ENCODE measurements at regions not wholly inside any gene's neighbourhood (a gene's known extent, or its start where the extent isn't known, plus 50 kb on each side); places are given as distances from the start of the nearest gene placed in this dataset.

DNA sequence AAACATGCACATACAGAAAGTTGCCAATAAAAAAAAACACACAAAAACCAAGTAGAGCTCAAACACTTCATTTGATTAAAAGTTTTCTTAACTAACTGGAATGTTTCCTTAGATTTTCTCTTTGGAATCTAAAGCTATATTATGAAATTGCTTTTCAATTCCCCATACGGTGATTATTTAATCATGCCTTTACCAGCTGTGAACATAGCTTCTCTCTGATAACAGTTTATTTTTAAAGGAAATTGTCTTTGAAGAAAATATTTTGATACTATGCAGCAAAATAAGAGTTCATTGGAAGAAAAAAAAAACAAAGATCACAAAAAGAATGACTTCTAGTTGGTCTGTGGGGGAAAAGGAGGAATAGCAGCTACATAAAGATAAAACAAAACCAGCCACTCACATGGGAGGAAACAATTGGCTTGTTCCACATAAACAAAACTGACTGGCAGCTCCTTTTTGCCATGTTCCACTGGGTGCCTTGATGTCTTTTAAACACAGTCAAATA is 71.4 kb downstream of the BMP4 start:
- H3K4me1 ChIP-seq, result no peaks in the 10 kb centered on the region
- H3K27me3 ChIP-seq (ENCODE audit: control insufficient read depth, insufficient read depth, low read length), result no peaks in the 10 kb centered on the region
- H3K36me3 ChIP-seq (ENCODE audit: control insufficient read depth, insufficient read depth, low read length), result no peaks in the 10 kb centered on the region
- no peak overlapping the region for H3K4me3 ChIP-seq (ENCODE audit: low read depth, low read length)
- H3K4me2 ChIP-seq (ENCODE audit: low read length), result no peak overlapping the region
- H2AFZ ChIP-seq, result no peak overlapping the region
- H3K9me3 ChIP-seq (ENCODE audit: control insufficient read depth, low read length), result no peaks in the 10 kb centered on the region
- H3K9ac ChIP-seq, result no peak overlapping the region
- H3K79me2 ChIP-seq, result no peaks in the 10 kb centered on the region
- no peak for TF ChIP-seq CTCF (IDR thresholded peaks at IDR 0.05)
- H3K27ac ChIP-seq, result no peak overlapping the region

GRCh38 chr14:53884601-53885000 is 72.0 kb downstream of the BMP4 start:
- H3K9ac ChIP-seq, result no peak overlapping the region
- H3K9me3 ChIP-seq (ENCODE audit: control insufficient read depth, low read length), result no peaks in the 10 kb centered on the region
- no peaks in the 10 kb centered on the region for H3K4me1 ChIP-seq
- no peak for TF ChIP-seq CTCF (IDR thresholded peaks at IDR 0.05)
- H3K4me2 ChIP-seq (ENCODE audit: low read length), result no peak overlapping the region
- H3K36me3 ChIP-seq (ENCODE audit: control insufficient read depth, insufficient read depth, low read length), result no peaks in the 10 kb centered on the region
- no peak overlapping the region for H3K27ac ChIP-seq
- H3K79me2 ChIP-seq, result no peaks in the 10 kb centered on the region
- H3K4me3 ChIP-seq (ENCODE audit: low read depth, low read length), result no peak overlapping the region
- no peaks in the 10 kb centered on the region for H3K27me3 ChIP-seq (ENCODE audit: control insufficient read depth, insufficient read depth, low read length)
- no peak overlapping the region for H2AFZ ChIP-seq

DNA sequence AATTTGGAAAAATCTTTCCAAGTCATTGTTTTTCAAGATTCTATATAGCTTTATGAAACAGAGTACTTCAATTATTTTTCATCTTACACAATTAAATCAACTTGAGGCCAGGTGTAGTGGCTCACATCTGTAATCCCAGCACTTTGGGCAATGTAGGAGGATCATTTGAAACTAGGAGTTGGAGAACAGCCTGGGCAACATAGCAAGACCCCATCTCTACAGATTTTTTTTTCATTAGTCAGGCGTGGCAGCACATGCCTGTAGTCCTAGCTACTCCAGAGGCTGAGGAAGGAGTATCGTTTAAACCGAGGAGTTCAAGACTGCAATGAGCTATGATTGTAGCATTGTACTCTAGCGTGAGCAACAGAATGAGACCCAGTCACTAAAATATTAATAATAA is 72.9 kb downstream of the BMP4 start:
- H3K9me3 ChIP-seq (ENCODE audit: control insufficient read depth, low read length), result no peaks in the 10 kb centered on the region
- no peak for TF ChIP-seq CTCF (IDR thresholded peaks at IDR 0.05)
- H3K4me3 ChIP-seq (ENCODE audit: low read depth, low read length), result no peak overlapping the region

GRCh38 chr14:53882684-53883083 is 73.9 kb downstream of the BMP4 start:
- H3K36me3 ChIP-seq (ENCODE audit: control insufficient read depth, insufficient read depth, low read length), result no peaks in the 10 kb centered on the region
- no peak overlapping the region for H3K27ac ChIP-seq
- no peaks in the 10 kb centered on the region for H3K9me3 ChIP-seq (ENCODE audit: control insufficient read depth, low read length)
- no peak overlapping the region for H3K4me2 ChIP-seq (ENCODE audit: low read length)
- no peak for TF ChIP-seq CTCF (IDR thresholded peaks at IDR 0.05)
- no peaks in the 10 kb centered on the region for H3K27me3 ChIP-seq (ENCODE audit: control insufficient read depth, insufficient read depth, low read length)
- no peaks in the 10 kb centered on the region for H3K79me2 ChIP-seq
- H3K4me1 ChIP-seq, result no peaks in the 10 kb centered on the region
- no peak overlapping the region for H2AFZ ChIP-seq
- H3K4me3 ChIP-seq (ENCODE audit: low read depth, low read length), result no peak overlapping the region
- H3K9ac ChIP-seq, result no peak overlapping the region

More for the DNA sequence above, 72.9 kb downstream of the BMP4 start:
- Histone ChIP-seq H3K36me3 (ENCODE audit: control insufficient read depth, insufficient read depth, low read length) (no peaks in the 10 kb centered on the region), H3K79me2 (no peaks in the 10 kb centered on the region), H3K27ac (no peak overlapping the region), H3K27me3 (ENCODE audit: control insufficient read depth, insufficient read depth, low read length) (no peaks in the 10 kb centered on the region), H2AFZ (no peak overlapping the region), H3K4me2 (ENCODE audit: low read length) (no peak overlapping the region), H3K4me1 (no peaks in the 10 kb centered on the region), H3K9ac (no peak overlapping the region)

DNA sequence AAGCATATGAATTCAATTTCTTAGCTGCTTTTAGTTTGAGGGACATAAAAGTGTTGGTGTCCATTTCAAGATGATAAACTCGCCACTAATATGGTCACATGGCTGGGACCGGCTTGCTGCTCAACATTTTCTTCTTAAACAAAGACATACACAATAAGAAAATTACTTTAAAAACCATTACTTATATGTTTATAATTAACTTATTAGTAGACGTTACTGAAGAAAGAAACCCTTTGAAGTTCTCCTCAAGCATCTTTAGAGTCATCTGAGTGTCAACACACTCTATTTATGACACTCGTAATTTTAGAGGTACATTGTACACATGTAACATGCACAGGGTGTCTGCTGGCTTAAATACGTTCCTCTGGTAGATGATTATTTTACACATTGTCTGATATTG is 74.7 kb downstream of the BMP4 start:
- Histone ChIP-seq H3K4me1 (no peaks in the 10 kb centered on the region), H3K9ac (no peak overlapping the region), H3K4me2 (ENCODE audit: low read length) (no peak overlapping the region), H3K27me3 (ENCODE audit: control insufficient read depth, insufficient read depth, low read length) (no peaks in the 10 kb centered on the region), H3K27ac (no peak overlapping the region), H3K9me3 (ENCODE audit: control insufficient read depth, low read length) (no peaks in the 10 kb centered on the region), H3K36me3 (ENCODE audit: control insufficient read depth, insufficient read depth, low read length) (no peaks in the 10 kb centered on the region), H3K4me3 (ENCODE audit: low read depth, low read length) (no peak overlapping the region), H2AFZ (no peak overlapping the region), H3K79me2 (no peaks in the 10 kb centered on the region)
- TF ChIP-seq CTCF (IDR thresholded peaks at IDR 0.05), result no peak
